KOPT-K1 (cell line): ENCODE measurements at regions not wholly inside any gene's neighbourhood (a gene's known extent, or its start where the extent isn't known, plus 50 kb on each side); places are given as distances from the start of the nearest gene placed in this dataset.

Experiments used
- H3K27ac ChIP-seq: fragments of 200-600 bp; sonication (generic); 2 replicates; pipeline ENCODE4 v1.5.1; 2016; ENCODE audit warnings: antibody characterized with exemption, mild to moderate bottlenecking, low read depth, low read length; ENCODE audit not compliant: poor library complexity, severe bottlenecking
- H3K36me3 ChIP-seq: fragments of 200-600 bp; sonication (generic); 2 replicates; pipeline ENCODE4 v1.5.1; 2017; ENCODE audit warnings: antibody characterized with exemption, mild to moderate bottlenecking, low read length, moderate library complexity; ENCODE audit not compliant: insufficient read depth
- H3K9me3 ChIP-seq: fragments of 200-600 bp; sonication (generic); 2 replicates; pipeline ENCODE4 v1.5.1; 2017; ENCODE audit warnings: antibody characterized with exemption, low read length, mild to moderate bottlenecking; ENCODE audit not compliant: insufficient read depth, poor library complexity, severe bottlenecking

GRCh38 chr2:13009027-13009642 is 292.4 kb downstream of the TRIB2 start:
- Histone ChIP-seq H3K9me3 (no peaks in the 10 kb centered on the region), H3K27ac (no peak overlapping the region), H3K36me3 (no peaks in the 10 kb centered on the region)

GRCh38 chr2:13010283-13010682 is 293.5 kb downstream of the TRIB2 start:
- Histone ChIP-seq H3K36me3 (no peaks in the 10 kb centered on the region), H3K27ac (no peak overlapping the region), H3K9me3 (no peaks in the 10 kb centered on the region)

- Histone ChIP-seq H3K36me3 (no peaks in the 10 kb centered on the region), H3K9me3 (no peaks in the 10 kb centered on the region), H3K27ac (no peak overlapping the region)
Observed at GRCh38 chr2:13014783-13015182, 298.0 kb downstream of the TRIB2 start.

GRCh38 chr2:13015532-13016320 is 299.0 kb downstream of the TRIB2 start:
- H3K9me3 ChIP-seq, result no peaks in the 10 kb centered on the region
- H3K27ac ChIP-seq, result no peak overlapping the region
- no peaks in the 10 kb centered on the region for H3K36me3 ChIP-seq

- no peak overlapping the region for H3K27ac ChIP-seq
- no peaks in the 10 kb centered on the region for H3K9me3 ChIP-seq
- H3K36me3 ChIP-seq, result no peaks in the 10 kb centered on the region
Observed at GRCh38 chr2:13018490-13018889, 301.8 kb downstream of the TRIB2 start.

- Histone ChIP-seq H3K27ac (no peak overlapping the region), H3K9me3 (no peaks in the 10 kb centered on the region), H3K36me3 (no peaks in the 10 kb centered on the region)
Observed at GRCh38 chr2:13019781-13020180, 303.0 kb downstream of the TRIB2 start.

GRCh38 chr2:13020469-13020868 is 303.7 kb downstream of the TRIB2 start:
- H3K36me3 ChIP-seq, result no peaks in the 10 kb centered on the region
- H3K9me3 ChIP-seq, result no peaks in the 10 kb centered on the region
- H3K27ac ChIP-seq, result no peak overlapping the region

GRCh38 chr2:13021470-13021957 is 304.8 kb downstream of the TRIB2 start:
- H3K36me3 ChIP-seq, result no peaks in the 10 kb centered on the region
- no peaks in the 10 kb centered on the region for H3K9me3 ChIP-seq
- H3K27ac ChIP-seq, result no peak overlapping the region

- Histone ChIP-seq H3K36me3 (no peaks in the 10 kb centered on the region), H3K27ac (no peak overlapping the region), H3K9me3 (no peaks in the 10 kb centered on the region)
Observed at GRCh38 chr2:13030606-13031005, 313.9 kb downstream of the TRIB2 start.

- Histone ChIP-seq H3K27ac (no peak overlapping the region), H3K36me3 (no peaks in the 10 kb centered on the region)
Observed at GRCh38 chr2:13034861-13035260, 318.1 kb downstream of the TRIB2 start.

GRCh38 chr2:13035866-13036265 is 319.1 kb downstream of the TRIB2 start:
- Histone ChIP-seq H3K9me3 (peaks cover 9% of the 10 kb centered on the region), H3K36me3 (no peaks in the 10 kb centered on the region), H3K27ac (no peak overlapping the region)

More at GRCh38 chr2:13034861-13035260, 318.1 kb downstream of the TRIB2 start:
- H3K9me3 ChIP-seq, result no peaks in the 10 kb centered on the region

- H3K27ac ChIP-seq, result no peak overlapping the region
- no peaks in the 10 kb centered on the region for H3K36me3 ChIP-seq
- H3K9me3 ChIP-seq, result peaks cover 18% of the 10 kb centered on the region
Observed at GRCh38 chr2:13040043-13040442, 323.3 kb downstream of the TRIB2 start.

GRCh38 chr2:13046557-13047165 is 329.9 kb downstream of the TRIB2 start:
- Histone ChIP-seq H3K36me3 (no peaks in the 10 kb centered on the region), H3K9me3 (peaks cover 2% of the 10 kb centered on the region), H3K27ac (no peak overlapping the region)

- Histone ChIP-seq H3K36me3 (no peaks in the 10 kb centered on the region), H3K9me3 (no peaks in the 10 kb centered on the region), H3K27ac (no peak overlapping the region)
Observed at GRCh38 chr2:13050764-13051163, 334.0 kb downstream of the TRIB2 start.

- H3K9me3 ChIP-seq, result no peaks in the 10 kb centered on the region
- no peak overlapping the region for H3K27ac ChIP-seq
- no peaks in the 10 kb centered on the region for H3K36me3 ChIP-seq
Observed at GRCh38 chr2:13052547-13052946, 335.8 kb downstream of the TRIB2 start.
